Fibroblast of villous mesenchyme (primary cell): ENCODE measurements at regions not wholly inside any gene's neighbourhood (a gene's known extent, or its start where the extent isn't known, plus 50 kb on each side); places are given as distances from the start of the nearest gene placed in this dataset.

Experiments
- DNase-seq: peaks from one replicate; pipeline ENCODE4 v3.0.0-alpha.2; 2010; ENCODE audit warnings: low read depth
- H3K4me3 ChIP-seq: 2 replicates; pipeline ENCODE4 v1.5.1; 2011; ENCODE audit warnings: low read depth, mild to moderate bottlenecking, low read length
- TF ChIP-seq, protein P1 (sequence below): IDR thresholded peaks from 2 replicates; pipeline ENCODE4 v1.5.1; 2012; ENCODE audit warnings: low read depth, mild to moderate bottlenecking, low read length; ENCODE audit not compliant: insufficient read depth

DNA sequence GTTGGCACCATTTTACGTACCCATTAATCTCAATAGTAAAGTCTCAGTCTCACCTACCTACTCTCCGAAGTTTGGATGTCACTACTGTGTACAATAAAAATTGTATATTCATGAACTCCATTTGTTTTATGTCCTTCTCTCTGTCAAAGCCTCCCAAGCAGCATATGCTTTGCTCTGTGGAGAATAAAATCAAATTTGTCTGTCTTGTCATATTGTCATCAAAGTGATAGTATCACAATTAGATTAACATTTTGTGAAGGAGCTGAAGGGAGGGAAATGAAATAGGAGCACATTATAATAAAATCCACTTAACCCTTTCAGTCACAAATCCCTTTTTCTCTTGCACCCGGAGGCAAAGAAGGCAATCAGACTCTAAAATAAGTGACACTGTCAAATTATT lies 177.1 kb upstream of the RRP15 start:
- H3K4me3 ChIP-seq, result no peak overlapping the region
- DNase-seq, result no peak
- TF ChIP-seq, protein P1, sequence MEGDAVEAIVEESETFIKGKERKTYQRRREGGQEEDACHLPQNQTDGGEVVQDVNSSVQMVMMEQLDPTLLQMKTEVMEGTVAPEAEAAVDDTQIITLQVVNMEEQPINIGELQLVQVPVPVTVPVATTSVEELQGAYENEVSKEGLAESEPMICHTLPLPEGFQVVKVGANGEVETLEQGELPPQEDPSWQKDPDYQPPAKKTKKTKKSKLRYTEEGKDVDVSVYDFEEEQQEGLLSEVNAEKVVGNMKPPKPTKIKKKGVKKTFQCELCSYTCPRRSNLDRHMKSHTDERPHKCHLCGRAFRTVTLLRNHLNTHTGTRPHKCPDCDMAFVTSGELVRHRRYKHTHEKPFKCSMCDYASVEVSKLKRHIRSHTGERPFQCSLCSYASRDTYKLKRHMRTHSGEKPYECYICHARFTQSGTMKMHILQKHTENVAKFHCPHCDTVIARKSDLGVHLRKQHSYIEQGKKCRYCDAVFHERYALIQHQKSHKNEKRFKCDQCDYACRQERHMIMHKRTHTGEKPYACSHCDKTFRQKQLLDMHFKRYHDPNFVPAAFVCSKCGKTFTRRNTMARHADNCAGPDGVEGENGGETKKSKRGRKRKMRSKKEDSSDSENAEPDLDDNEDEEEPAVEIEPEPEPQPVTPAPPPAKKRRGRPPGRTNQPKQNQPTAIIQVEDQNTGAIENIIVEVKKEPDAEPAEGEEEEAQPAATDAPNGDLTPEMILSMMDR, result no peak

DNA sequence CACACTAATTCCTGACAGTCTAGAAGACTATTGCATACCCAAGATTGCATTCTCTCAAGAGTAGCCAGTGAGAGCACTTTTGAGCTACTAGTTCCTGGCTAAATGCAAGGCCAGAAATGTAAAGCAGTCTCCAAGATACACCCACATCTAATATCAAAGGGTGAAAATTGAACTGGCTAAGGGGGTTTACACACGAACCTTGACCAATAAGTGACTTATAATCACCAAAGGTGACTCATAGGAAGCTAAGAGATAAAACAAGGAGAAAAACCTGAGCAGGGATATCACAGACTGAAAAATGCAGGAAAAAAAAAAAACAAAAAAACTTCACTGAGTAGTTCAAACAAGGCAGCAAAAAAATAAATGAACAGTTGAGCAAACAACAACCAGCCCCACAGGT lies 172.2 kb upstream of the RRP15 start:
- TF ChIP-seq, protein P1, result no peak
- H3K4me3 ChIP-seq, result no peak overlapping the region
- DNase-seq, result no peak

DNA sequence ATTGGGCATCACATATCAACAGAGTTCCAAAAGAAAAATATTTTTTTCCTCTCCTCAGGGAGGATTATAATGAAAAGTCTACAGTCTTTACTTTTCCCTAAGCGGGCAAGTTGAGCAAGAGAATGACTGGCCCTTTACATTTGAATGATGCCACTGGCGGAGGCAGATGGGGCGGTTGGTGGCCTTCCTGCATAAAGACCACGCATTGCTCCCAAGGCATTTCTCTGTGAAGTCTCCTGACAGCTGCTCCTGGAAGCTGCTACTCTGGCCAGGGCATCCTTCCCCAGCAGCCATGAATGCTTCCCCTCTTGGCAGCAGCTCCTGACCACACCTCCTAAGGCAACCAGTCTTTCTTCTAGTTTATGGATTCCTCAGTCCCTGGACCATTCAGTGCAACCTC lies 161.1 kb upstream of the RRP15 start:
- no peak for DNase-seq

DNA sequence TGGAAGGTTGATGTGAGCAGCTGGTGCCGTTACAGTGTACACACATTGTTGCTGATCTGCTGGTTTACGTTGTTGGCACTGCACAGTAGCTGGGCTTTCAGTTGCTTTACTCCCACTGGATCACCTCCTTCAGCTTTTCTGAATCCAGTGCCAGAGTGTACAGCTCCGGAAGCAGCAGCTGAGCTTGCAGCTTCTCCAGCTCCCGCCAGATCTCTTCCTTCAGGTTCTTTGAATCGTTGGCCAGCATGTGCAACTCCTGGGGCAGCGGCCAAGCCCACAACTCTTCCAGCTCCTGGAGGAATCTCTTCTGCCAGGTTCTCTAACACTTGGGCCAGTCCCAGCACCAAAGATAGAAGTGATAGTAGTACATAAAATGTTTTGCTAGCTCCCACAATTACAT lies 149.7 kb upstream of the RRP15 start:
- no peak overlapping the region for H3K4me3 ChIP-seq
- DNase-seq, result no peak
- TF ChIP-seq, protein P1, result no peak

More for the DNA sequence above, 161.1 kb upstream of the RRP15 start:
- TF ChIP-seq, protein P1, result no peak
- no peak overlapping the region for H3K4me3 ChIP-seq

DNA sequence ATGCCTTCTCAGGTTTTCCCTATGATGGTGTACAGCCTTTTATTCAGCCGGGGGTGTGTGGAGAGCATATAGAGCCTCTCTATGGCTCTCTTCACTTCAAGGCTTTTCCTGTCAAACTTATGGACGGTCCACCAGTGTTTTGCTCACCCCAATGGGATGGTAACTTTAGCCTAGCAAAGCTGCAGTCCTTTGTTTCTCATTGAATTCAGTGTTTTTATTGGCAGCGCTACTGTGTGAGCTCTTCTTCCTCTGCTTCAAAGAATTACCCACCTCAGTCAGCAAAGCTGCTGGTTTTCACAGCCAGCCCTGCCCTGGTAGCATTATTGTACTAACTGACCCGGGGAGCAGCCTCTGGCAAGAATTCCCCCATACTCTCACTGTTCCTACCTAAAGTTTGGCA lies 145.3 kb upstream of the RRP15 start:
- TF ChIP-seq, protein P1, result no peak
- no peak for DNase-seq
- H3K4me3 ChIP-seq, result no peak overlapping the region

DNA sequence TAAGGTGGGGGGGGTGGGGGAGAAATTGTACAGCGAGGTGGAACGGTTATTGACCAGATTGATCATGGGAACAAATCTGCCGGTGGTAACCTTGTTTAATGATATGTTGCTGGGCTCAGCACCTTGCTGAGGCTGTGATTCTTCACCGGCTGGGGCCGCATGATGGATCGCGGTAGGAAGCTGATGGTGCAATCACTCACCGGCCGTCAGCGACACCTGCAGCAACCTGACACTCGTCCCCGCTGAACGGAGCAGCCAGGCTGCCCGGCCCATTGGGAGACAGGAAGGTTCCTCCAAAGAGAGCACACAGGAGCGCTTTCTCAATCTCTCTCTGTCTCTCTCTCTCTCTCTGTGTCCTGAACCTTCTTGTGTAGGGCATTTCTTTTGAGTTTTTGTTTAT lies 128.5 kb upstream of the RRP15 start:
- H3K4me3 ChIP-seq, result no peak overlapping the region
- TF ChIP-seq, protein P1, result no peak
- no peak for DNase-seq

DNA sequence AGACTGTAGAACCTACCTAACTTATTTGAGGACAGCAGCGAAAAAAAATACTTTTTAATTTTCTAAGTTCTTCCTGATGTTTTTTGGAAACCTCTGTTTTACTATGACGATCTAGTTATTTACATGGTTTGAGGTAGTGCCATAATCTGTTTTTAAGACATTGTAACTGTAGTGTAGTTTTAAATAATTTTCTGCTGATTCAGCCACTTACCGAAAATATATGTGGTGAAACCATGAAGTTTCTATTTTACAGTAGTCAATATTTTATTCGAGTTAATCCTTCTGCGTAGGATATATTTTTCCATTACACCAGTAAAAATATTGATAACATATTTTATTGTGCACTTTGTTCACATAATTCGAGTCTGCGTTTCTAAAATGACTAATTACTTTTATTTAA lies 121.7 kb upstream of the RRP15 start:
- TF ChIP-seq, protein P1, result no peak
- no peak overlapping the region for H3K4me3 ChIP-seq
- no peak for DNase-seq
